ENCODE measurements at regions not wholly inside any gene's neighbourhood (a gene's known extent, or its start where the extent isn't known, plus 50 kb on each side); places are given as distances from the start of the nearest gene placed in this dataset.

- no peaks in the 10 kb centered on the region for H4K20me1 ChIP-seq (ENCODE audit: insufficient read depth, low read length)
- in situ Hi-C loops (cut with MboI; ENCODE audit: low sequenced_read_pairs) = no loop called here
- H4K5ac ChIP-seq (ENCODE audit: low read depth, low read length) = no peak overlapping the region
- peaks cover 5% of the 10 kb centered on the region for H3K9me3 ChIP-seq (ENCODE audit: control insufficient read depth, insufficient read depth, low read length)
- no peak overlapping the region for H3K4me2 ChIP-seq (ENCODE audit: low read depth, low read length)
- H3K56ac ChIP-seq (ENCODE audit: extremely low read depth, insufficient read depth, low read length) = no peak overlapping the region
- 29% methylated on average over 2 of the region's 2 CpGs; no CpG with 5 or more reads in 1 of the 2 experiments for whole genome bisulfite sequencing, 2 experiments (ENCODE audit: extremely low coverage in 2 of 2, insufficient read length in 1 of 2)
- H3K27ac ChIP-seq (ENCODE audit: insufficient read depth, low read length) = no peak overlapping the region
- H2AK5ac ChIP-seq (ENCODE audit: low read depth, low read length) = no peak overlapping the region
- H2AK9ac ChIP-seq (replicated peaks; ENCODE audit: low read depth, low read length, poor library complexity) = no peak overlapping the region
- H2BK20ac ChIP-seq (ENCODE audit: low read depth, low read length) = no peak overlapping the region
- H2BK120ac ChIP-seq (ENCODE audit: low read depth, low read length) = no peak overlapping the region
- ATAC-seq (ENCODE audit: low read depth) (no peak), DNase-seq (no peak)
- H3K4me3 ChIP-seq (ENCODE audit: insufficient read depth, low read depth, low read length) = no peak overlapping the region
- ChIA-PET CTCF (no interaction called here), POLR2A (ENCODE audit: unreplicated experiment) (no interaction called here)
- TF ChIP-seq CHD1 (IDR thresholded peaks at IDR 0.05; ENCODE audit: low read depth, low read length) = no peak
- no peak for TF ChIP-seq CEBPB (IDR thresholded peaks at IDR 0.05; ENCODE audit: low read depth, low read length)
- TF ChIP-seq MAZ (IDR thresholded peaks at IDR 0.05; ENCODE audit: borderline replicate concordance, low read depth, low read length) = no peak
- TF ChIP-seq FOS (IDR thresholded peaks at IDR 0.05; ENCODE audit: low read depth, low read length) = no peak
- TF ChIP-seq SMC3 (IDR thresholded peaks at IDR 0.05; ENCODE audit: low read depth, low read length) = no peak
- no peak for TF ChIP-seq RAD21 (IDR thresholded peaks at IDR 0.05; ENCODE audit: low read length)
- TF ChIP-seq MXI1 (IDR thresholded peaks at IDR 0.05; ENCODE audit: borderline replicate concordance, low read depth, low read length) = no peak
- TF ChIP-seq USF2 (IDR thresholded peaks at IDR 0.05; ENCODE audit: low read depth, low read length) = no peak
- no peak for TF ChIP-seq BHLHE40 (IDR thresholded peaks at IDR 0.05; ENCODE audit: low read depth, low read length)
- TF ChIP-seq RCOR1 (IDR thresholded peaks at IDR 0.05; ENCODE audit: insufficient replicate concordance, low read length) = no peak
- no peak for TF ChIP-seq POLR2A (IDR thresholded peaks at IDR 0.05; ENCODE audit: low read depth, low read length)
- TF ChIP-seq CTCF (conservative IDR thresholded peaks at IDR 0.05; ENCODE audit: low read depth, low read length) = no peak
- no peak for TF ChIP-seq NFE2L2 (IDR thresholded peaks at IDR 0.05; ENCODE audit: low read depth, low read length)
- TF ChIP-seq RFX5 (IDR thresholded peaks at IDR 0.05; ENCODE audit: low read depth, low read length) = no peak
- TF ChIP-seq ELK1 (IDR thresholded peaks at IDR 0.05; ENCODE audit: borderline replicate concordance, low read depth, low read length) = no peak
- no peak for TF ChIP-seq MAFK (IDR thresholded peaks at IDR 0.05; ENCODE audit: low read depth, low read length)
- no peak overlapping the region for H3K4ac ChIP-seq (ENCODE audit: low read depth, low read length)
- no peak overlapping the region for H3K9ac ChIP-seq (ENCODE audit: low read depth, low read length)
- no peaks in the 10 kb centered on the region for H3K9me1 ChIP-seq (ENCODE audit: insufficient read depth, low read length)
- no peaks in the 10 kb centered on the region for H3K79me1 ChIP-seq (ENCODE audit: low read depth in 1 of 2, low read length in 2 of 2)
- H3K27me3 ChIP-seq (ENCODE audit: control insufficient read depth, insufficient read depth, low read length) = no peaks in the 10 kb centered on the region
- dilution Hi-C loops (cut with HindIII; ENCODE audit: low sequenced_read_pairs, unreplicated experiment) = no loop called here
- intact Hi-C loops (cut with micrococcal nuclease) = no loop called here
- no peak overlapping the region for H2BK5ac ChIP-seq (ENCODE audit: low read depth, low read length, poor library complexity, severe bottlenecking)
- no peak overlapping the region for H2BK15ac ChIP-seq (ENCODE audit: low read depth, low read length)
- H3K4me1 ChIP-seq (ENCODE audit: control insufficient read depth, insufficient read depth, low read length) = no peaks in the 10 kb centered on the region
- no peak overlapping the region for H4K8ac ChIP-seq (ENCODE audit: low read depth in 2 of 2, low read length in 2 of 2)
- H3K14ac ChIP-seq (replicated peaks; ENCODE audit: low read depth, low read length) = no peak overlapping the region
- H2AFZ ChIP-seq (replicated peaks; ENCODE audit: low read length, poor library complexity) = no peak overlapping the region
- H3K23ac ChIP-seq (ENCODE audit: low read depth, low read length) = no peak overlapping the region
- BruUV-seq (replicated peaks) = no TSS peak
- H3K18ac ChIP-seq (ENCODE audit: low read depth, low read length) = no peak overlapping the region
- H3K36me3 ChIP-seq (ENCODE audit: control insufficient read depth, insufficient read depth, low read length) = no peaks in the 10 kb centered on the region
- H4K91ac ChIP-seq (ENCODE audit: insufficient read depth, low read depth, low read length) = no peak overlapping the region
Observed at GRCh38 chr14:66295386-66295785, 190.8 kb upstream of the CCDC196 start.
